KMS-11 (cell line): ENCODE measurements at regions not wholly inside any gene's neighbourhood (a gene's known extent, or its start where the extent isn't known, plus 50 kb on each side); places are given as distances from the start of the nearest gene placed in this dataset.

ENCODE experiments used
- H2AFZ ChIP-seq: fragments of 200-600 bp; sonication (generic); 2 replicates; pipeline ENCODE4 v1.6.1; 2016; ENCODE audit warnings: antibody characterized with exemption, mixed run types, low read depth
- H3K27ac ChIP-seq: fragments of 200-600 bp; sonication (generic); 2 replicates; pipeline ENCODE4 v1.6.1; 2016; ENCODE audit warnings: mild to moderate bottlenecking, mixed run types
- H3K27me3 ChIP-seq: fragments of 200-600 bp; sonication (generic); 2 replicates; pipeline ENCODE4 v1.6.1; 2017; ENCODE audit warnings: mild to moderate bottlenecking, low read depth, mixed run types, moderate library complexity; ENCODE audit not compliant: insufficient read depth
- H3K36me3 ChIP-seq: fragments of 200-600 bp; sonication (generic); 2 replicates; pipeline ENCODE4 v1.6.1; 2017; ENCODE audit warnings: mild to moderate bottlenecking, mixed run types; ENCODE audit not compliant: insufficient read depth
- H3K4me1 ChIP-seq: fragments of 200-600 bp; sonication (generic); 2 replicates; pipeline ENCODE4 v1.6.1; 2016; ENCODE audit warnings: mild to moderate bottlenecking, low read depth, mixed run types; ENCODE audit not compliant: poor library complexity, severe bottlenecking
- H3K4me2 ChIP-seq: fragments of 200-600 bp; sonication (generic); 2 replicates; pipeline ENCODE4 v1.7.0; 2016; ENCODE audit warnings: mild to moderate bottlenecking, mixed run types
- H3K4me3 ChIP-seq: fragments of 200-600 bp; sonication (generic); IDR thresholded peaks from 2 replicates; pipeline ENCODE4 v1.6.1; 2017; ENCODE audit warnings: low read depth, low read length, mixed read lengths; ENCODE audit not compliant: insufficient read depth
- H3K79me2 ChIP-seq: fragments of 200-600 bp; sonication (generic); 2 replicates; pipeline ENCODE4 v1.6.1; 2016; ENCODE audit warnings: low read depth, mixed run types; ENCODE audit not compliant: insufficient read depth
- H3K9ac ChIP-seq: fragments of 200-600 bp; sonication (generic); 2 replicates; pipeline ENCODE4 v1.6.1; 2016; ENCODE audit warnings: mild to moderate bottlenecking, mixed run types
- H4K20me1 ChIP-seq: fragments of 200-600 bp; sonication (generic); 2 replicates; pipeline ENCODE4 v1.6.1; 2016; ENCODE audit warnings: mild to moderate bottlenecking, mixed run types; ENCODE audit not compliant: insufficient read depth
- CTCF ChIP-seq: fragments of 200-600 bp; sonication (generic); conservative IDR thresholded peaks from 2 replicates; pipeline ENCODE4 v1.6.1; 2017; ENCODE audit warnings: low read depth, mild to moderate bottlenecking, antibody characterized with exemption, low read length, moderate library complexity, mixed read lengths

- Histone ChIP-seq H4K20me1 (no peaks in the 10 kb centered on the region), H2AFZ (no peak overlapping the region), H3K27me3 (no peaks in the 10 kb centered on the region), H3K27ac (no peak overlapping the region), H3K79me2 (no peaks in the 10 kb centered on the region), H3K4me2 (no peak overlapping the region), H3K4me1 (no peaks in the 10 kb centered on the region), H3K36me3 (no peaks in the 10 kb centered on the region), H3K9ac (no peak overlapping the region), H3K4me3 (no peak overlapping the region)
- TF ChIP-seq CTCF = no peak
Observed at GRCh38 chr5:164153469-164154172, 648.2 kb downstream of the MAT2B start.

GRCh38 chr5:164170814-164171213 is 665.4 kb downstream of the MAT2B start:
- no peak for TF ChIP-seq CTCF
- Histone ChIP-seq H3K4me3 (no peak overlapping the region), H3K4me1 (no peaks in the 10 kb centered on the region)

GRCh38 chr5:164175083-164175482 is 669.7 kb downstream of the MAT2B start:
- TF ChIP-seq CTCF = no peak
- Histone ChIP-seq H3K4me2 (no peak overlapping the region), H3K9ac (no peak overlapping the region), H3K4me1 (no peaks in the 10 kb centered on the region), H3K79me2 (no peaks in the 10 kb centered on the region), H3K27ac (no peak overlapping the region), H4K20me1 (no peaks in the 10 kb centered on the region), H3K27me3 (no peaks in the 10 kb centered on the region), H3K36me3 (no peaks in the 10 kb centered on the region), H3K4me3 (no peak overlapping the region), H2AFZ (no peak overlapping the region)

More at GRCh38 chr5:164170814-164171213, 665.4 kb downstream of the MAT2B start:
- Histone ChIP-seq H3K27ac (no peak overlapping the region), H3K79me2 (no peaks in the 10 kb centered on the region), H3K36me3 (no peaks in the 10 kb centered on the region), H3K27me3 (no peaks in the 10 kb centered on the region), H4K20me1 (no peaks in the 10 kb centered on the region), H3K4me2 (no peak overlapping the region), H2AFZ (no peak overlapping the region), H3K9ac (no peak overlapping the region)

GRCh38 chr5:164179406-164179805 is 674.0 kb downstream of the MAT2B start:
- no peaks in the 10 kb centered on the region for H3K27me3 ChIP-seq
- H3K4me3 ChIP-seq = no peak overlapping the region
- no peak overlapping the region for H3K4me2 ChIP-seq
- H3K4me1 ChIP-seq = no peaks in the 10 kb centered on the region
- no peak overlapping the region for H3K9ac ChIP-seq
- no peaks in the 10 kb centered on the region for H3K36me3 ChIP-seq
- H3K79me2 ChIP-seq = no peaks in the 10 kb centered on the region
- H3K27ac ChIP-seq = no peak overlapping the region
- no peak for TF ChIP-seq CTCF
- H2AFZ ChIP-seq = no peak overlapping the region
- no peaks in the 10 kb centered on the region for H4K20me1 ChIP-seq
